K562 (cell line): ENCODE measurements at regions not wholly inside any gene's neighbourhood (a gene's known extent, or its start where the extent isn't known, plus 50 kb on each side); places are given as distances from the start of the nearest gene placed in this dataset.

ENCODE experiments used
- ID3 ChIP-seq, 2 experiments: fragments of 250-450 bp in 1 of 2; fragments of 450-650 bp in 1 of 2; sonication (Bioruptor Pico) in 1 of 2; IDR thresholded peaks; 2 replicates each; pipeline versions ENCODE4 v1.6.1 to v1.8.0; 2016 to 2021; ENCODE audit warnings: mild to moderate bottlenecking in 2 of 2, moderate library complexity in 2 of 2, missing compliant biosample characterization in 1 of 2, missing genetic modification characterization in 1 of 2
- SMC3 ChIP-seq: conservative IDR thresholded peaks from 2 replicates; pipeline ENCODE4 v1.6.1; 2011; ENCODE audit warnings: low read depth, low read length, improper control_type of control experiment; ENCODE audit not compliant: insufficient read depth
- ZNF175 ChIP-seq: fragments of 200-800 bp; sonication (Bioruptor generic); IDR thresholded peaks from 2 replicates; pipeline ENCODE4 v1.6.1; 2016; ENCODE audit warnings: low read depth, mild to moderate bottlenecking, missing genetic modification characterization, missing compliant biosample characterization
- ZNF324 ChIP-seq: fragments of 250-450 bp; sonication (Bioruptor Pico); IDR thresholded peaks from 2 replicates; pipeline ENCODE4 v1.4.0; 2020; ENCODE audit warnings: mild to moderate bottlenecking
- ZNF398 ChIP-seq: fragments of 250-450 bp; sonication (Bioruptor Pico); IDR thresholded peaks from 2 replicates; pipeline ENCODE4 v1.8.0; 2021; ENCODE audit warnings: moderate library complexity, mild to moderate bottlenecking, inconsistent platforms
- TF ChIP-seq, protein P1 (sequence below): fragments of 250-450 bp; sonication (Bioruptor Pico); IDR thresholded peaks from 2 replicates; pipeline ENCODE4 v1.4.0; 2020; ENCODE audit warnings: borderline replicate concordance
- TF ChIP-seq, protein P2 (sequence below): fragments of 150-350 bp; conservative IDR thresholded peaks from 2 replicates; pipeline ENCODE4 v1.6.1; 2014; ENCODE audit warnings: low read length

- TF ChIP-seq ID3 (CRISPR knock-in tag; IDR thresholded peaks at IDR 0.05) (no peak), ID3 (tag; IDR thresholded peaks at IDR 0.05) (no peak), ZNF175 (CRISPR knock-in tag) (no peak), SMC3 (no peak), ZNF324 (CRISPR knock-in tag) (no peak), ZNF398 (CRISPR knock-in tag) (no peak)
- TF ChIP-seq, protein P1, sequence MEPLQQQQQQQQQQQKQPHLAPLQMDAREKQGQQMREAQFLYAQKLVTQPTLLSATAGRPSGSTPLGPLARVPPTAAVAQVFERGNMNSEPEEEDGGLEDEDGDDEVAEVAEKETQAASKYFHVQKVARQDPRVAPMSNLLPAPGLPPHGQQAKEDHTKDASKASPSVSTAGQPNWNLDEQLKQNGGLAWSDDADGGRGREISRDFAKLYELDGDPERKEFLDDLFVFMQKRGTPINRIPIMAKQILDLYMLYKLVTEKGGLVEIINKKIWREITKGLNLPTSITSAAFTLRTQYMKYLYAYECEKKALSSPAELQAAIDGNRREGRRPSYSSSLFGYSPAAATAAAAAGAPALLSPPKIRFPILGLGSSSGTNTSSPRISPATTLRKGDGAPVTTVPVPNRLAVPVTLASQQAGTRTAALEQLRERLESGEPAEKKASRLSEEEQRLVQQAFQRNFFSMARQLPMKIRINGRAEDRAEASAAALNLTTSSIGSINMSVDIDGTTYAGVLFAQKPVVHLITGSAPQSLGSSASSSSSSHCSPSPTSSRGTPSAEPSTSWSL: no peak
- TF ChIP-seq, protein P2, sequence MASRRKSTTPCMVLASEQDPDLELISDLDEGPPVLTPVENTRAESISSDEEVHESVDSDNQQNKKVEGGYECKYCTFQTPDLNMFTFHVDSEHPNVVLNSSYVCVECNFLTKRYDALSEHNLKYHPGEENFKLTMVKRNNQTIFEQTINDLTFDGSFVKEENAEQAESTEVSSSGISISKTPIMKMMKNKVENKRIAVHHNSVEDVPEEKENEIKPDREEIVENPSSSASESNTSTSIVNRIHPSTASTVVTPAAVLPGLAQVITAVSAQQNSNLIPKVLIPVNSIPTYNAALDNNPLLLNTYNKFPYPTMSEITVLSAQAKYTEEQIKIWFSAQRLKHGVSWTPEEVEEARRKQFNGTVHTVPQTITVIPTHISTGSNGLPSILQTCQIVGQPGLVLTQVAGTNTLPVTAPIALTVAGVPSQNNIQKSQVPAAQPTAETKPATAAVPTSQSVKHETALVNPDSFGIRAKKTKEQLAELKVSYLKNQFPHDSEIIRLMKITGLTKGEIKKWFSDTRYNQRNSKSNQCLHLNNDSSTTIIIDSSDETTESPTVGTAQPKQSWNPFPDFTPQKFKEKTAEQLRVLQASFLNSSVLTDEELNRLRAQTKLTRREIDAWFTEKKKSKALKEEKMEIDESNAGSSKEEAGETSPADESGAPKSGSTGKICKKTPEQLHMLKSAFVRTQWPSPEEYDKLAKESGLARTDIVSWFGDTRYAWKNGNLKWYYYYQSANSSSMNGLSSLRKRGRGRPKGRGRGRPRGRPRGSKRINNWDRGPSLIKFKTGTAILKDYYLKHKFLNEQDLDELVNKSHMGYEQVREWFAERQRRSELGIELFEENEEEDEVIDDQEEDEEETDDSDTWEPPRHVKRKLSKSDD: no peak
These were observed 70.4 kb upstream of the FUCA2 start (continued) for GRCh38 chr6:143581835-143582480.
